ENCODE measurements at regions not wholly inside any gene's neighbourhood (a gene's known extent, or its start where the extent isn't known, plus 50 kb on each side); places are given as distances from the start of the nearest gene placed in this dataset.
"Not testable (repeated sequence)": the region's sequence is repeated elsewhere in the genome, so short reads cannot be mapped to it uniquely, and the experiment has no call there.

DNA sequence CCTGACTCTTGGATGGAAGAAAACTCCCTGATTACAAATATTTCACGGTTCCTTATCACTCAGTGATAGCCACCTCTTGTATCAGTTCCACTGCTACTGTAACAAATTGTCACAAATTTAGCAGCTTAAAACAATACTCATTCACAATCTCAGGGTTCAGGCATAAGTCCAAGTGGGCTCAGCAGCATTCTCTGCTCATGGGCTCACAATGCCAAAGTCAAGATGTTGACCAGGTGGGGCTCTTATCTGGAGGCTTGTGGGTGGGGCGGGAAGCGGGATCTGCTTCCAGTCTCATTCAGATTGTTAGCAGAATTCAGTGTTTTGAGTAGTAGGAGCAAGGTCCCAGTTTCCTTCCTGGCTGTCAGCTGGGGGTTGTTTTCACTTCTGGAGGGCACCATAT is 137.3 kb upstream of the FAM78B start:
- H3K27me3 ChIP-seq (ENCODE audit: control insufficient read depth in 5 of 5, insufficient read depth in 4 of 5, low read length in 5 of 5) = no peaks in the 10 kb centered on the region
- H3K36me3 ChIP-seq (ENCODE audit: control insufficient read depth in 5 of 5, insufficient read depth in 5 of 5, low read length in 5 of 5) = no peaks in the 10 kb centered on the region
- no peaks in the 10 kb centered on the region for H3K4me1 ChIP-seq (ENCODE audit: control insufficient read depth in 5 of 5, insufficient read depth in 5 of 5, low read length in 5 of 5)
- H3K9me3 ChIP-seq (ENCODE audit: control insufficient read depth in 5 of 5, low read length in 5 of 5) = no peaks in the 10 kb centered on the region
- H3K27ac ChIP-seq (ENCODE audit: low read depth, low read length) = no peak overlapping the region
- H3K9ac ChIP-seq (ENCODE audit: low read length in 5 of 5) = no peak overlapping the region
- no peak overlapping the region for H3K4me3 ChIP-seq (ENCODE audit: low read depth in 1 of 5, low read length in 5 of 5)

DNA sequence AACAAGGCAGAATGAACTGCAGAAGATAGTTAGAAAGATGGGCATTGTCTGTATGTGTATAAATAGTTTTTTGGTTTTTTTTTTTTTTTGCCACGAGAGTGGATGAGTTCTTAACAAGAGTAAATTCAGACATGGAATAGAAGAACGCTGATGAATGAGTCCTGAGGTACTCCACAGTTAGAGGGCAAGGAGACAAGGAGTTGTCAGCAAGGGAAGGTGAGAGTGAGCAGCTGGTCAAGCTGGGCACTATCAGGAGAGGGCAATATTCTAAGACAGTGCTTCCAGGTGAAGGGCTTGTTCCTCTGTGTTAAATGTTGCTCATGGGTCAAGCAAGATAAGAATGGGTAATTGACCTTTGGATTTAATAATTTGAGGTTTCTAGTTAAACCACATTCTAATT is 138.6 kb upstream of the FAM78B start:
- no peaks in the 10 kb centered on the region for H3K36me3 ChIP-seq (ENCODE audit: control insufficient read depth in 5 of 5, insufficient read depth in 5 of 5, low read length in 5 of 5)
- no peak overlapping the region for H3K27ac ChIP-seq (ENCODE audit: low read depth, low read length)

DNA sequence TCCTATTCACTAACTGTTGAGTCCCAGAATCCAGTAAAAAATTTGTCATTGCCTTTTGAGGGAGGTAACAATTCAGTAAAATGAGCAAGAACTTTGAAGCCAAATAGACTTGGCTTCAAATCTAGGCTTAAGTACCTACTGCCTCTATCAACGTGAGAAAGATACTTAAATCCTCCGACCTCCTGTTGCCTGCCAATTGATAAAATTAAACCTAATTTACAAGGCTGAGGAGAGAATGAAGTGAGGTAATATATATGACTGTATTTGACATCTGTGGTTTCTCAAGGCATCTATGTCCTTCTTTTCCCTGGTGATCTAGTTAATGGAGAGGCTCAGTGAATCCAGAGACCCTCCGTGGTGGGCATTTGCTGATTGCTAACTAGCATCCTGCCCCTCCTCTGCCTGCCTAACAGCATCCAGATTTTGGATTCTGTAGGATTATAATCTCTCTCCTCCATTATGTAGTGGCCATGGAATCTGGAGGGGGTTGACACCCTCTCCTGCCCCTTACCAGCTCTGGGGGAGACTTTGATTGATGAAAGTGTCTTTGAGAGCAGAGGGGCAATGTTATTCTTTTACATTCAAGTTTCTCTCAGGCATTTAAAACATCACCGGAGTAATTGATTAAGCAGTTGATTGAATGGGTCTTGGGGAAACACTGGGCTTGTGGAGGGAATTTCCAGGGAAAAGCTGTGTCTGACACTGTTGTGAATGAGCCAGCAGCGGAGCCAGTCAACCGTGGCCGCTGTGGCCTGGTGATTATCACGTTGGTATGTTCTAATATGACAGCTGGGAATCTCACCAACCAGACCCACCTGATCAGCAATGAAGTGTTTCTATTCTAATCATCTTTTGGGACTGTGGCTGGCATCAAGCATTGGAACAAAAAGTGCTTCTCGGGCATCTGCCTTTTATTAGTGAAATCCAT is 140.7 kb upstream of the FAM78B start:
- H3K9ac ChIP-seq (ENCODE audit: low read length in 5 of 5) = no peak overlapping the region
- H3K27ac ChIP-seq (ENCODE audit: low read depth, low read length) = no peak overlapping the region
- H3K9me3 ChIP-seq (ENCODE audit: control insufficient read depth in 5 of 5, low read length in 5 of 5) = no peaks in the 10 kb centered on the region
- no peak overlapping the region for H3K4me3 ChIP-seq (ENCODE audit: low read depth in 1 of 5, low read length in 5 of 5)
- H3K36me3 ChIP-seq (ENCODE audit: control insufficient read depth in 5 of 5, insufficient read depth in 5 of 5, low read length in 5 of 5) = no peaks in the 10 kb centered on the region
- H3K4me1 ChIP-seq (ENCODE audit: control insufficient read depth in 5 of 5, insufficient read depth in 5 of 5, low read length in 5 of 5) = no peaks in the 10 kb centered on the region
- H3K27me3 ChIP-seq (ENCODE audit: control insufficient read depth in 5 of 5, insufficient read depth in 4 of 5, low read length in 5 of 5) = no peaks in the 10 kb centered on the region

More for the DNA sequence above, 138.6 kb upstream of the FAM78B start:
- H3K4me3 ChIP-seq (ENCODE audit: low read depth in 1 of 5, low read length in 5 of 5) = no peak overlapping the region
- H3K27me3 ChIP-seq (ENCODE audit: control insufficient read depth in 5 of 5, insufficient read depth in 4 of 5, low read length in 5 of 5) = no peaks in the 10 kb centered on the region
- no peak overlapping the region for H3K9ac ChIP-seq (ENCODE audit: low read length in 5 of 5)
- H3K4me1 ChIP-seq (ENCODE audit: control insufficient read depth in 5 of 5, insufficient read depth in 5 of 5, low read length in 5 of 5) = no peaks in the 10 kb centered on the region
- H3K9me3 ChIP-seq (ENCODE audit: control insufficient read depth in 5 of 5, low read length in 5 of 5) = no peaks in the 10 kb centered on the region

DNA sequence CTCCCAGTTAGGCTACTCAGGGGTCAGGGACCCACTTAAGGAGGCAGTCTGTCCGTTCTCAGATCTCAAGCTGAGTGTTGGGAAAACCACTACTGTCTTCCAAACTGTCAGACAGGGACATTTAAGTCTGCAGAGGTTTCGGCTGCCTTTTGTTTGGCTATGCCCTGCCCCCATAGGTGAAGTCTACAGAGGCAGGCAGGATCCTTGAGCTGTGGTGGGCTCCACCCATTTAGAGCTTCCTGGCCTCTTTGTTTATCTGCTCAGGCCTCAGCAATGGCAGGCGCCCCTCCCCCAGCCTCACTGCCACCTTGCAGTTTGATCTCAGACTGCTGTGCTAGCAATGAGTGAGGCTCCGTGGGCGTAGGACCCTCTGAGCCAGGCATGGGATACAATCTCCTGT is 149.5 kb upstream of the FAM78B start:
- not testable (repeated sequence) for H3K9ac ChIP-seq (ENCODE audit: low read length in 5 of 5); H3K4me1 ChIP-seq (ENCODE audit: control insufficient read depth in 5 of 5, insufficient read depth in 5 of 5, low read length in 5 of 5); H3K27me3 ChIP-seq (ENCODE audit: control insufficient read depth in 5 of 5, insufficient read depth in 4 of 5, low read length in 5 of 5); H3K27ac ChIP-seq (ENCODE audit: low read depth, low read length); H3K4me3 ChIP-seq (ENCODE audit: low read depth in 1 of 5, low read length in 5 of 5); H3K36me3 ChIP-seq (ENCODE audit: control insufficient read depth in 5 of 5, insufficient read depth in 5 of 5, low read length in 5 of 5)
- H3K9me3 ChIP-seq (ENCODE audit: control insufficient read depth in 5 of 5, low read length in 5 of 5) = peaks cover 0 to 11% (median 0%) of the 10 kb centered on the region in 5 donors

DNA sequence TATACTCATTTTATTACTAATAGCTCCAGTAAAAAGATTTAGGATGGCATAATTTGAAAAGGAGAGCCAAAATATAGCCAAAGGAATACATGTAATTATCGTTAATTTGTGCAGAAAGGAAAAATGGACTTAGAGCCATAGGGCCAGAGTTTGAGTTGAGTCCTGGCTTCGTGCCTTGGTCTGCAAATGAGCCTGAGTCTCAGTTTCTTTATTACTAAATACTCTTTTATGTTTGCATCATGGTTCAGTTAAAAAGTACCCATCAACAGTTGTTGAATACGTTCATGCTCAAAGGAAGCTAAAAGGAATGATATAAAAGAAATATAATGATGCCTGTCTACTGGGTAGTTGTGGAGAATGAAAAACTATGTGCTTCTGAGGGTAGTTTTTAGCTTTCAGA is 155.7 kb upstream of the FAM78B start:
- H3K27ac ChIP-seq (ENCODE audit: low read depth, low read length) = no peak overlapping the region
- H3K27me3 ChIP-seq (ENCODE audit: control insufficient read depth in 5 of 5, insufficient read depth in 4 of 5, low read length in 5 of 5) = no peaks in the 10 kb centered on the region
- no peak overlapping the region for H3K4me3 ChIP-seq (ENCODE audit: low read depth in 1 of 5, low read length in 5 of 5)
- no peaks in the 10 kb centered on the region for H3K9me3 ChIP-seq (ENCODE audit: control insufficient read depth in 5 of 5, low read length in 5 of 5)
- H3K4me1 ChIP-seq (ENCODE audit: control insufficient read depth in 5 of 5, insufficient read depth in 5 of 5, low read length in 5 of 5) = no peaks in the 10 kb centered on the region
- no peaks in the 10 kb centered on the region for H3K36me3 ChIP-seq (ENCODE audit: control insufficient read depth in 5 of 5, insufficient read depth in 5 of 5, low read length in 5 of 5)
- H3K9ac ChIP-seq (ENCODE audit: low read length in 5 of 5) = no peak overlapping the region

DNA sequence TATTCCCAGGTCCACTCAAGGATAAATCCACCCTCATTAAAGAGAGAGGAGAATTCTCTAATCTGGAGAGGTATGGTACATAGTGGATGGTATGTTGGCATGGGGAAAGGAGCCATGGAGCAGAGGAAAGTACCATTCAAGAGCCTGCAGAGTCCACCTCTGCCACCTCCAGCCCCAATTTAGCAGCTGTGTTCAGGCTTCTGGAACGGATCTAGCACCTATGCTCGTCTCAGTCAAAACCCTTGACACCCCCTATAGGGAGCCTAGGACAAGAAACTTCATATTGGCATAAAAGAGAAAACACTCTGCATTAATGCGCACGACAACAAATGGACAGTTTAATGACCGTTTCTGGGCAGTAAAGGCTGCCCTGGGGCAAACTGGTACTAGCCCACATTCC is 161.1 kb upstream of the FAM78B start:
- H3K9me3 ChIP-seq (ENCODE audit: control insufficient read depth in 5 of 5, low read length in 5 of 5) = no peaks in the 10 kb centered on the region
- H3K4me3 ChIP-seq (ENCODE audit: low read depth in 1 of 5, low read length in 5 of 5) = no peak overlapping the region
- H3K36me3 ChIP-seq (ENCODE audit: control insufficient read depth in 5 of 5, insufficient read depth in 5 of 5, low read length in 5 of 5) = no peaks in the 10 kb centered on the region
- peaks cover 0 to 6% (median 0%) of the 10 kb centered on the region in 5 donors for H3K27me3 ChIP-seq (ENCODE audit: control insufficient read depth in 5 of 5, insufficient read depth in 4 of 5, low read length in 5 of 5)
- no peaks in the 10 kb centered on the region for H3K4me1 ChIP-seq (ENCODE audit: control insufficient read depth in 5 of 5, insufficient read depth in 5 of 5, low read length in 5 of 5)
- H3K9ac ChIP-seq (ENCODE audit: low read length in 5 of 5) = no peak overlapping the region
- H3K27ac ChIP-seq (ENCODE audit: low read depth, low read length) = no peak overlapping the region

DNA sequence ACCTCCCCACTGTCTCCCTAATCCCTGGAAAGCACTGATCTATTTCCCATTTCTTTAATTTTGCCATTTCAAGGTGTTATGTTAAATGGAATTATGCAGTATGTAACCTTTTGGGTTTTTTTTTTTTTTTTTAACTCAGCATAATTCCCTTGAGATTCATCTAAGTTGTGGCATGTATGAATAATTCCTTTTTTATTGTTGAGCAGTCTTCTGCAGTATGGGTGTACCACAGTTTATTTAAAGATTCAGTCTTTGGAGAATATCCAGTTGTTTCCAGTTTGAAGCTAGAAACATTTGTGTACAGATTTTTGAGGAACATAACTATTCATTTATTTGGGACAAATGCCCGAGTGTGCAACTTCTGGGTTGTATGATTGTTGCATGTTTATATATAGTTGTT is 162.2 kb upstream of the FAM78B start:
- H3K9me3 ChIP-seq (ENCODE audit: control insufficient read depth in 5 of 5, low read length in 5 of 5) = no peaks in the 10 kb centered on the region
- H3K36me3 ChIP-seq (ENCODE audit: control insufficient read depth in 5 of 5, insufficient read depth in 5 of 5, low read length in 5 of 5) = no peaks in the 10 kb centered on the region
- peaks cover 0 to 6% (median 0%) of the 10 kb centered on the region in 5 donors for H3K27me3 ChIP-seq (ENCODE audit: control insufficient read depth in 5 of 5, insufficient read depth in 4 of 5, low read length in 5 of 5)
- no peak overlapping the region for H3K4me3 ChIP-seq (ENCODE audit: low read depth in 1 of 5, low read length in 5 of 5)
- H3K4me1 ChIP-seq (ENCODE audit: control insufficient read depth in 5 of 5, insufficient read depth in 5 of 5, low read length in 5 of 5) = no peaks in the 10 kb centered on the region
- no peak overlapping the region for H3K9ac ChIP-seq (ENCODE audit: low read length in 5 of 5)
- H3K27ac ChIP-seq (ENCODE audit: low read depth, low read length) = no peak overlapping the region

DNA sequence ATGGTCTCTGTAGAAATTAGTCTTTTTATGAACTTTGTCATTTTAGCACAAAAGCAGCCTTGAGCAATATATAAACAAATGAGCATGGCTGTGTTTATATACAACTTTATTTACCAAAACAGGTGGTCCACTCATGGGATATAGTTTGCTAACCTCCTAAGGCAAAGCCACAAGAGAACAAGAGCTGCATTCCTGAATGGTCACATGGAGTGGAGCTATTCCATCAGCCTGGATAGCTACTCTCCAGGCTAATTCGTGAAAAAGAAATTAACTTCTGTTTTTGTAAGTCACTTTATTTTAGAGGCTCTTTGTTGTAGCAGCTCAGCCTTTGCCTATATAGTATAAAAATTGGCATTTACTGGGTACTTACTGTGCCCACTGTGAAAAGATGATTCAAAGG is 163.3 kb upstream of the FAM78B start:
- Histone ChIP-seq H3K9ac (ENCODE audit: low read length in 5 of 5) (no peak overlapping the region), H3K9me3 (ENCODE audit: control insufficient read depth in 5 of 5, low read length in 5 of 5) (no peaks in the 10 kb centered on the region), H3K27me3 (ENCODE audit: control insufficient read depth in 5 of 5, insufficient read depth in 4 of 5, low read length in 5 of 5) (peaks cover 0 to 6% (median 0%) of the 10 kb centered on the region in 5 donors), H3K4me1 (ENCODE audit: control insufficient read depth in 5 of 5, insufficient read depth in 5 of 5, low read length in 5 of 5) (no peaks in the 10 kb centered on the region), H3K4me3 (ENCODE audit: low read depth in 1 of 5, low read length in 5 of 5) (no peak overlapping the region), H3K36me3 (ENCODE audit: control insufficient read depth in 5 of 5, insufficient read depth in 5 of 5, low read length in 5 of 5) (no peaks in the 10 kb centered on the region), H3K27ac (ENCODE audit: low read depth, low read length) (no peak overlapping the region)

DNA sequence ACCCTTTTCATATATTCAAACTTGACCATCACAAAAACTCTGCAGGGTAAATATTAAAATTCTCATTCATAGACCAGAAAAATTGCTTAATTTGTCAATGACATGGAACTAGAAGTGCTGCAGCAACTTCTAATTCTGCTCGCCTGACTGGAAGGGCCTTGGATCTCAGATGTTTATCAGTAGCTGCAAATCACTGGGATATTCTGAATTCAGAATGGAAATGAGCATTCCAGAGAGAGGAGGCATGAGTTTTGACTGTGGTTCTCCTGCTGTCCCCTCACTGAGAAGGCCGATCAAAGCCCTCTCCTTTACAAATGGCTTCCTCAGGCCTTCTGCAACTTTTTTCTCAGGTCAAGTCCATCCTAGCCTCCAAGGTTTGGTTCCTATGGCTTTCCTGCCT is 171.3 kb upstream of the FAM78B start:
- Histone ChIP-seq H3K9me3 (ENCODE audit: control insufficient read depth in 5 of 5, low read length in 5 of 5) (no peaks in the 10 kb centered on the region), H3K36me3 (ENCODE audit: control insufficient read depth in 5 of 5, insufficient read depth in 5 of 5, low read length in 5 of 5) (no peaks in the 10 kb centered on the region), H3K4me1 (ENCODE audit: control insufficient read depth in 5 of 5, insufficient read depth in 5 of 5, low read length in 5 of 5) (no peaks in the 10 kb centered on the region), H3K27me3 (ENCODE audit: control insufficient read depth in 5 of 5, insufficient read depth in 4 of 5, low read length in 5 of 5) (no peaks in the 10 kb centered on the region), H3K9ac (ENCODE audit: low read length in 5 of 5) (no peak overlapping the region), H3K4me3 (ENCODE audit: low read depth in 1 of 5, low read length in 5 of 5) (no peak overlapping the region), H3K27ac (ENCODE audit: low read depth, low read length) (no peak overlapping the region)

DNA sequence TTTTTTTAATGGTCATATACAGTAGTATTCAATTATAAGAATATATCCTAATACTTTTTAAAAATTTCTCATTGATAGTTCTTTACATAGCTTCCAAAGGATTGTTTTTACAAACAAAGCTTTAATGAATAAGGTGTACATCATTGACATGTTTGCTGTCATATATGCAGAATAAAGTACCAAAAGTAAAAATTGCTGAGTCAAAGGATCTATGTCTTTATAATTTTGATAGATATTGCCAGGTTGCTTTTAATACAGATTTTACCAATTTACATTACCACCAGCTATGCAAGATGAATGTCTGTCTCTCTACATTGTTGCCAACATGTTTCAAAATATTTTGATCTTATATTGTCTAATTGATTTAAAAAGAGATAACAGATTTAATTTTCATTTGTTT is 173.9 kb upstream of the FAM78B start:
- no peak overlapping the region for H3K27ac ChIP-seq (ENCODE audit: low read depth, low read length)
- H3K27me3 ChIP-seq (ENCODE audit: control insufficient read depth in 5 of 5, insufficient read depth in 4 of 5, low read length in 5 of 5) = no peaks in the 10 kb centered on the region
- no peaks in the 10 kb centered on the region for H3K36me3 ChIP-seq (ENCODE audit: control insufficient read depth in 5 of 5, insufficient read depth in 5 of 5, low read length in 5 of 5)
- no peak overlapping the region for H3K4me3 ChIP-seq (ENCODE audit: low read depth in 1 of 5, low read length in 5 of 5)
- H3K9ac ChIP-seq (ENCODE audit: low read length in 5 of 5) = no peak overlapping the region
- H3K9me3 ChIP-seq (ENCODE audit: control insufficient read depth in 5 of 5, low read length in 5 of 5) = no peaks in the 10 kb centered on the region
- no peaks in the 10 kb centered on the region for H3K4me1 ChIP-seq (ENCODE audit: control insufficient read depth in 5 of 5, insufficient read depth in 5 of 5, low read length in 5 of 5)
